Liver (tissue), 8 donors: ENCODE measurements at regions not wholly inside any gene's neighbourhood (a gene's known extent, or its start where the extent isn't known, plus 50 kb on each side); places are given as distances from the start of the nearest gene placed in this dataset.

ENCODE experiments used
- DNase-seq: peaks from one replicate; pipeline ENCODE4 v3.0.0-alpha.2; 2017; ENCODE audit warnings: low spot score
- H3K27ac ChIP-seq, 2 donors: one replicate each; pipeline ENCODE4 v1.7.0; 2013; ENCODE audit warnings: inconsistent platforms in 2 of 2, low read length in 2 of 2, control low read depth in 1 of 2, low read depth in 1 of 2, mild to moderate bottlenecking in 1 of 2
- H3K27me3 ChIP-seq, 4 donors: one replicate each; pipeline versions ENCODE4 v1.6.1 to v1.7.0; 2013; ENCODE audit warnings: low read length in 3 of 4, inconsistent platforms in 1 of 4, mild to moderate bottlenecking in 1 of 4, moderate library complexity in 1 of 4; ENCODE audit not compliant: control insufficient read depth in 4 of 4, insufficient read depth in 4 of 4
- H3K36me3 ChIP-seq, 4 donors: one replicate each; pipeline versions ENCODE4 v1.6.1 to v1.7.0; 2013; ENCODE audit warnings: low read length in 3 of 4, mild to moderate bottlenecking in 3 of 4, low read depth in 1 of 4, moderate library complexity in 1 of 4; ENCODE audit not compliant: control insufficient read depth in 4 of 4, insufficient read depth in 3 of 4
- H3K4me1 ChIP-seq, 4 donors: one replicate each; pipeline versions ENCODE4 v1.6.1 to v1.7.0; 2013; ENCODE audit warnings: low read length in 3 of 4, mild to moderate bottlenecking in 3 of 4, moderate library complexity in 1 of 4; ENCODE audit not compliant: control insufficient read depth in 4 of 4, insufficient read depth in 4 of 4
- H3K4me3 ChIP-seq, 3 donors: one replicate each; pipeline versions ENCODE4 v1.6.1 to v1.7.0; 2013; ENCODE audit warnings: low read length in 3 of 3, control low read depth in 1 of 3, low read depth in 1 of 3, mild to moderate bottlenecking in 1 of 3
- H3K9ac ChIP-seq, 2 donors: one replicate each; pipeline ENCODE4 v1.7.0; 2013; ENCODE audit warnings: low read length in 2 of 2, mild to moderate bottlenecking in 2 of 2, moderate library complexity in 2 of 2, control low read depth in 1 of 2, low read depth in 1 of 2
- H3K9me3 ChIP-seq, 4 donors: one replicate each; pipeline versions ENCODE4 v1.6.1 to v1.7.0; 2013; ENCODE audit warnings: low read length in 3 of 4; ENCODE audit not compliant: control insufficient read depth in 4 of 4
- EGR1 ChIP-seq, 2 donors: IDR thresholded peaks; 2 replicates each; pipeline ENCODE4 v1.6.1; 2016 to 2018; ENCODE audit warnings: antibody characterized with exemption in 2 of 2, low read depth in 2 of 2
- FOXA1 ChIP-seq: IDR thresholded peaks from 2 replicates; pipeline ENCODE4 v1.6.1; 2016; ENCODE audit warnings: antibody characterized with exemption
- FOXA2 ChIP-seq: IDR thresholded peaks from 2 replicates; pipeline ENCODE4 v1.6.1; 2016; ENCODE audit warnings: antibody characterized with exemption
- GABPA ChIP-seq, 2 donors: IDR thresholded peaks in 1 of 2; conservative IDR thresholded peaks in 1 of 2; 2 replicates each; pipeline ENCODE4 v1.6.1; 2016; ENCODE audit warnings: antibody characterized with exemption in 2 of 2, mild to moderate bottlenecking in 1 of 2, moderate library complexity in 1 of 2
- HNF4A ChIP-seq, 2 donors: conservative IDR thresholded peaks; 2 replicates each; pipeline ENCODE4 v1.6.1; 2016; ENCODE audit warnings: antibody characterized with exemption in 2 of 2, mild to moderate bottlenecking in 2 of 2
- HNF4G ChIP-seq: IDR thresholded peaks from 2 replicates; pipeline ENCODE4 v1.6.1; 2016; ENCODE audit warnings: antibody characterized with exemption
- JUND ChIP-seq, 2 donors: IDR thresholded peaks; 2 replicates each; pipeline ENCODE4 v1.6.1; 2016; ENCODE audit warnings: antibody characterized with exemption in 2 of 2
- NR2F2 ChIP-seq: IDR thresholded peaks from 2 replicates; pipeline ENCODE4 v1.6.1; 2016; ENCODE audit warnings: antibody characterized with exemption
- RAD21 ChIP-seq, 2 donors: IDR thresholded peaks; 2 replicates each; pipeline ENCODE4 v1.6.1; 2016; ENCODE audit warnings: antibody characterized with exemption in 2 of 2, mild to moderate bottlenecking in 2 of 2
- RXRA ChIP-seq, 2 donors: IDR thresholded peaks; 2 replicates each; pipeline ENCODE4 v1.6.1; 2017 to 2018; ENCODE audit warnings: antibody characterized with exemption in 2 of 2, mild to moderate bottlenecking in 1 of 2
- SP1 ChIP-seq: IDR thresholded peaks from 2 replicates; pipeline ENCODE4 v1.6.1; 2018; ENCODE audit warnings: antibody characterized with exemption, mild to moderate bottlenecking
- TAF1 ChIP-seq: conservative IDR thresholded peaks from 2 replicates; pipeline ENCODE4 v1.6.1; 2016; ENCODE audit warnings: antibody characterized with exemption, mild to moderate bottlenecking
- YY1 ChIP-seq: IDR thresholded peaks from 2 replicates; pipeline ENCODE4 v1.6.1; 2016; ENCODE audit warnings: antibody characterized with exemption, mild to moderate bottlenecking
- WGBS: extraction: QIAGEN DNeasy Blood & Tissue Kit; methylation state at CpG from one replicate; pipeline ENCODE4 v1.1.7; 2013; 5-methylcytosine and 5-hydroxymethylcytosine counted together
- TF ChIP-seq, protein P1 (sequence below): IDR thresholded peaks from 2 replicates; pipeline ENCODE4 v1.6.1; 2016; ENCODE audit warnings: antibody characterized with exemption
- TF ChIP-seq, protein P2 (sequence below): fragments of 150-350 bp; IDR thresholded peaks from 2 replicates; pipeline ENCODE4 v1.5.1; 2017; ENCODE audit warnings: improper control_type of control experiment, low read depth, low read length; ENCODE audit not compliant: missing input control
- TF ChIP-seq, protein P3 (sequence below): IDR thresholded peaks from 2 replicates; pipeline ENCODE4 v1.6.1; 2016; ENCODE audit warnings: antibody characterized with exemption
- TF ChIP-seq, protein P4 (sequence below): IDR thresholded peaks from 2 replicates; pipeline ENCODE4 v1.6.1; 2016; ENCODE audit warnings: antibody characterized with exemption
- TF ChIP-seq, protein P5 (sequence below): IDR thresholded peaks from 2 replicates; pipeline ENCODE4 v1.6.1; 2016; ENCODE audit warnings: antibody characterized with exemption, mild to moderate bottlenecking
- donor health status: healthy.
- donor health status: healthy.
- donor health status: healthy.
- donor health status: healthy.
- donor health status: healthy.

DNA sequence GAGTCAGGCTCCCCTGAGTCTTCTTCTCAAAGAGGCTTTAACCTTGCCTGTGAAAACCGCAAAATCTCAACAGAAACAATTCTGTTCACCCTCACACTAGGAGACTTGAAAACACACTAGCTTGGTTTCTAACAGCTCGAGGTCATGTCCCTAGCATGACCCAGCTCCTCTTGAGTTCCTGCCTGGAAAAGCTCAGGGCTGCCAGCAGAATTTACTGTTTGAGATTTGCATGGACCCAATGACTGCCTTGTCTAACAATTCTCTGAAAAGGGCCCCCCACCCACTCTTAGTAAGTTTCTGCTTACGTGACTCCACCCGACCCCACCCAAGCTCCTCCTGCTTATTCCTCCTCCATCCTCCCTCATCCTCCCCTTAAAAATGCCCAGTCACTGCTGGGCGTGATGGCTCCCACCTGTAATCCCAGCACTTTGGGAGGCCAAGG, 85.1 kb upstream of the KMT2C start:
- Histone ChIP-seq H3K9me3 (peaks cover 0 to 3% (median 0%) of the 10 kb centered on the region in 4 donors), H3K4me3 (no peak overlapping the region), H3K36me3 (no peaks in the 10 kb centered on the region), H3K4me1 (peaks cover 0 to 9% (median 5%) of the 10 kb centered on the region in 4 donors), H3K27ac (no peak overlapping the region), H3K27me3 (no peaks in the 10 kb centered on the region), H3K9ac (no peak overlapping the region)
- whole genome bisulfite sequencing = 80% methylated on average over 5 of the region's 5 CpGs
- TF ChIP-seq HNF4A (conservative IDR thresholded peaks at IDR 0.05) = no peak
- TF ChIP-seq, protein P1, sequence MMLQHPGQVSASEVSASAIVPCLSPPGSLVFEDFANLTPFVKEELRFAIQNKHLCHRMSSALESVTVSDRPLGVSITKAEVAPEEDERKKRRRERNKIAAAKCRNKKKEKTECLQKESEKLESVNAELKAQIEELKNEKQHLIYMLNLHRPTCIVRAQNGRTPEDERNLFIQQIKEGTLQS = no peak
- TF ChIP-seq, protein P2, sequence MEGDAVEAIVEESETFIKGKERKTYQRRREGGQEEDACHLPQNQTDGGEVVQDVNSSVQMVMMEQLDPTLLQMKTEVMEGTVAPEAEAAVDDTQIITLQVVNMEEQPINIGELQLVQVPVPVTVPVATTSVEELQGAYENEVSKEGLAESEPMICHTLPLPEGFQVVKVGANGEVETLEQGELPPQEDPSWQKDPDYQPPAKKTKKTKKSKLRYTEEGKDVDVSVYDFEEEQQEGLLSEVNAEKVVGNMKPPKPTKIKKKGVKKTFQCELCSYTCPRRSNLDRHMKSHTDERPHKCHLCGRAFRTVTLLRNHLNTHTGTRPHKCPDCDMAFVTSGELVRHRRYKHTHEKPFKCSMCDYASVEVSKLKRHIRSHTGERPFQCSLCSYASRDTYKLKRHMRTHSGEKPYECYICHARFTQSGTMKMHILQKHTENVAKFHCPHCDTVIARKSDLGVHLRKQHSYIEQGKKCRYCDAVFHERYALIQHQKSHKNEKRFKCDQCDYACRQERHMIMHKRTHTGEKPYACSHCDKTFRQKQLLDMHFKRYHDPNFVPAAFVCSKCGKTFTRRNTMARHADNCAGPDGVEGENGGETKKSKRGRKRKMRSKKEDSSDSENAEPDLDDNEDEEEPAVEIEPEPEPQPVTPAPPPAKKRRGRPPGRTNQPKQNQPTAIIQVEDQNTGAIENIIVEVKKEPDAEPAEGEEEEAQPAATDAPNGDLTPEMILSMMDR = no peak
- no peak for TF ChIP-seq FOXA2
- no peak for TF ChIP-seq RXRA (IDR thresholded peaks at IDR 0.05)
- TF ChIP-seq JUND (IDR thresholded peaks at IDR 0.05) = no peak
- no peak for TF ChIP-seq GABPA (IDR thresholded peaks at IDR 0.05 in 1 of 2, conservative IDR thresholded peaks at IDR 0.05 in 1 of 2)
- TF ChIP-seq NR2F2 = no peak
- no peak for TF ChIP-seq HNF4G
- TF ChIP-seq SP1 = no peak
- TF ChIP-seq, protein P3, sequence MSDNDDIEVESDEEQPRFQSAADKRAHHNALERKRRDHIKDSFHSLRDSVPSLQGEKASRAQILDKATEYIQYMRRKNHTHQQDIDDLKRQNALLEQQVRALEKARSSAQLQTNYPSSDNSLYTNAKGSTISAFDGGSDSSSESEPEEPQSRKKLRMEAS = no peak
- TF ChIP-seq, protein P4, sequence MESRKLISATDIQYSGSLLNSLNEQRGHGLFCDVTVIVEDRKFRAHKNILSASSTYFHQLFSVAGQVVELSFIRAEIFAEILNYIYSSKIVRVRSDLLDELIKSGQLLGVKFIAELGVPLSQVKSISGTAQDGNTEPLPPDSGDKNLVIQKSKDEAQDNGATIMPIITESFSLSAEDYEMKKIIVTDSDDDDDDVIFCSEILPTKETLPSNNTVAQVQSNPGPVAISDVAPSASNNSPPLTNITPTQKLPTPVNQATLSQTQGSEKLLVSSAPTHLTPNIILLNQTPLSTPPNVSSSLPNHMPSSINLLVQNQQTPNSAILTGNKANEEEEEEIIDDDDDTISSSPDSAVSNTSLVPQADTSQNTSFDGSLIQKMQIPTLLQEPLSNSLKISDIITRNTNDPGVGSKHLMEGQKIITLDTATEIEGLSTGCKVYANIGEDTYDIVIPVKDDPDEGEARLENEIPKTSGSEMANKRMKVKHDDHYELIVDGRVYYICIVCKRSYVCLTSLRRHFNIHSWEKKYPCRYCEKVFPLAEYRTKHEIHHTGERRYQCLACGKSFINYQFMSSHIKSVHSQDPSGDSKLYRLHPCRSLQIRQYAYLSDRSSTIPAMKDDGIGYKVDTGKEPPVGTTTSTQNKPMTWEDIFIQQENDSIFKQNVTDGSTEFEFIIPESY = no peak
- TF ChIP-seq RAD21 (IDR thresholded peaks at IDR 0.05) = no peak
- TF ChIP-seq TAF1 = no peak
- TF ChIP-seq, protein P5, sequence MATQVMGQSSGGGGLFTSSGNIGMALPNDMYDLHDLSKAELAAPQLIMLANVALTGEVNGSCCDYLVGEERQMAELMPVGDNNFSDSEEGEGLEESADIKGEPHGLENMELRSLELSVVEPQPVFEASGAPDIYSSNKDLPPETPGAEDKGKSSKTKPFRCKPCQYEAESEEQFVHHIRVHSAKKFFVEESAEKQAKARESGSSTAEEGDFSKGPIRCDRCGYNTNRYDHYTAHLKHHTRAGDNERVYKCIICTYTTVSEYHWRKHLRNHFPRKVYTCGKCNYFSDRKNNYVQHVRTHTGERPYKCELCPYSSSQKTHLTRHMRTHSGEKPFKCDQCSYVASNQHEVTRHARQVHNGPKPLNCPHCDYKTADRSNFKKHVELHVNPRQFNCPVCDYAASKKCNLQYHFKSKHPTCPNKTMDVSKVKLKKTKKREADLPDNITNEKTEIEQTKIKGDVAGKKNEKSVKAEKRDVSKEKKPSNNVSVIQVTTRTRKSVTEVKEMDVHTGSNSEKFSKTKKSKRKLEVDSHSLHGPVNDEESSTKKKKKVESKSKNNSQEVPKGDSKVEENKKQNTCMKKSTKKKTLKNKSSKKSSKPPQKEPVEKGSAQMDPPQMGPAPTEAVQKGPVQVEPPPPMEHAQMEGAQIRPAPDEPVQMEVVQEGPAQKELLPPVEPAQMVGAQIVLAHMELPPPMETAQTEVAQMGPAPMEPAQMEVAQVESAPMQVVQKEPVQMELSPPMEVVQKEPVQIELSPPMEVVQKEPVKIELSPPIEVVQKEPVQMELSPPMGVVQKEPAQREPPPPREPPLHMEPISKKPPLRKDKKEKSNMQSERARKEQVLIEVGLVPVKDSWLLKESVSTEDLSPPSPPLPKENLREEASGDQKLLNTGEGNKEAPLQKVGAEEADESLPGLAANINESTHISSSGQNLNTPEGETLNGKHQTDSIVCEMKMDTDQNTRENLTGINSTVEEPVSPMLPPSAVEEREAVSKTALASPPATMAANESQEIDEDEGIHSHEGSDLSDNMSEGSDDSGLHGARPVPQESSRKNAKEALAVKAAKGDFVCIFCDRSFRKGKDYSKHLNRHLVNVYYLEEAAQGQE = no peak
- no peak for DNase-seq

DNA sequence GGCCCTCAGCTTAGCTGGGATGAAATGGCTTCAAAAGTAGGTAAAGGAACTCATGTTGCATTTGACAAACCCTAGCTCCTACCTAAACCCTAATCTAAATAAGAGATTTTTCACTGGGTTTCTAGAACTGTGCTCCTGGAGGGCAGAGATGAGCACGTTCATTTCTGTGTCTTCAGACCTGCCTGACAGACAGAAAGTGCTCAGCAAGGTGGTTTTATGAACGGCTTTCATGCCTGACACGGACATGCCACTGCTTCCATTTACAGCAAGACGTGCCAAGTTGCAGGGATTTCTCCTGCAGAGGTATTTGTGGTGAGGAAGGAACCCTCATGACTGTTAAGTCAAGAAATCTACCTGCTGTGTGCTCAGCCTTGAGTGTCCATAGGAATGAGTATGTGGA, 83.5 kb upstream of the KMT2C start:
- Histone ChIP-seq H3K4me1 (peaks cover 0 to 9% (median 5%) of the 10 kb centered on the region in 4 donors), H3K4me3 (no peak overlapping the region), H3K27ac (no peak overlapping the region), H3K9me3 (peaks cover 0 to 3% (median 0%) of the 10 kb centered on the region in 4 donors), H3K27me3 (no peaks in the 10 kb centered on the region), H3K36me3 (no peaks in the 10 kb centered on the region), H3K9ac (no peak overlapping the region)
- DNase-seq = no peak
- 77% methylated on average over 4 of the region's 4 CpGs for WGBS
- no peak for TF ChIP-seq SP1
- no peak for TF ChIP-seq EGR1 (IDR thresholded peaks at IDR 0.05; ENCODE audit: low read depth in 2 of 2)
- TF ChIP-seq, protein P2 = no peak
- TF ChIP-seq, protein P3 = no peak
- no peak for TF ChIP-seq FOXA1
- TF ChIP-seq, protein P1 = no peak
- no peak for TF ChIP-seq JUND (IDR thresholded peaks at IDR 0.05)
- TF ChIP-seq TAF1 = no peak
- TF ChIP-seq YY1 = no peak
- TF ChIP-seq NR2F2 = no peak
- no peak for TF ChIP-seq RAD21 (IDR thresholded peaks at IDR 0.05)
- TF ChIP-seq HNF4G = no peak
- TF ChIP-seq, protein P4 = no peak
- TF ChIP-seq HNF4A (conservative IDR thresholded peaks at IDR 0.05) = no peak
- TF ChIP-seq FOXA2 = no peak
- TF ChIP-seq GABPA (IDR thresholded peaks at IDR 0.05 in 1 of 2, conservative IDR thresholded peaks at IDR 0.05 in 1 of 2) = no peak
